GM13976 (cell line): ENCODE measurements at regions not wholly inside any gene's neighbourhood (a gene's known extent, or its start where the extent isn't known, plus 50 kb on each side); places are given as distances from the start of the nearest gene placed in this dataset.

Source experiments
- DNase-seq: peaks from one replicate; pipeline ENCODE4 v3.0.0; 2012; ENCODE audit warnings: low spot score
- in situ Hi-C: fragments of 300-500 bp; cut with MboI; formaldehyde crosslinking; loops from one replicate; pipeline ENCODE4 v1.12.0; 2022; ENCODE audit warnings: low sequenced_read_pairs, mixed read lengths, inconsistent platforms; ENCODE audit not compliant: unreplicated experiment
- TF ChIP-seq, protein P1 (sequence below): IDR thresholded peaks from 2 replicates; pipeline ENCODE4 v1.5.1; 2012; ENCODE audit warnings: borderline replicate concordance, mild to moderate bottlenecking; ENCODE audit not compliant: insufficient read depth; ENCODE audit errors: extremely low read depth, missing control alignments, control extremely low read depth

DNA sequence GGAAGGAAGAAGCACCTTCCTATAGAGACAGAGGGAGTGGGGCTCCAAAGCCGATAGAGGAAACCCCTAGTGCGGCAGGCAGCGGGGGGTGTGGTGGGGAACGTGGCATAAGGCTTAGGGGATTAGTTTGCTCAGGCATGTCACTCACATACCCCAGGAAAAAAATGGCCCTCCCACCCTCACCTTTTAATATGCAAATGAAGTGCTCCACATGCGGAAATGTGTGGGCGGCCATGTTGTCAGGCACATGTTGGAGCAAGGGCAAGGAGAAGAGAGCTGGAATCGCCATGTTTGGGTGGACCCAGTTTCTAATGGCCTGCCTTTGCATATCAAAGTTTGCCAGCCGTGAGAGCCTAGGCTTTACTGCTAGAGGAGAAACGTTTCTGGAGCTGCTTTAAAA is 758.8 kb downstream of the NR2F1-AS1 start:
- TF ChIP-seq, protein P1, sequence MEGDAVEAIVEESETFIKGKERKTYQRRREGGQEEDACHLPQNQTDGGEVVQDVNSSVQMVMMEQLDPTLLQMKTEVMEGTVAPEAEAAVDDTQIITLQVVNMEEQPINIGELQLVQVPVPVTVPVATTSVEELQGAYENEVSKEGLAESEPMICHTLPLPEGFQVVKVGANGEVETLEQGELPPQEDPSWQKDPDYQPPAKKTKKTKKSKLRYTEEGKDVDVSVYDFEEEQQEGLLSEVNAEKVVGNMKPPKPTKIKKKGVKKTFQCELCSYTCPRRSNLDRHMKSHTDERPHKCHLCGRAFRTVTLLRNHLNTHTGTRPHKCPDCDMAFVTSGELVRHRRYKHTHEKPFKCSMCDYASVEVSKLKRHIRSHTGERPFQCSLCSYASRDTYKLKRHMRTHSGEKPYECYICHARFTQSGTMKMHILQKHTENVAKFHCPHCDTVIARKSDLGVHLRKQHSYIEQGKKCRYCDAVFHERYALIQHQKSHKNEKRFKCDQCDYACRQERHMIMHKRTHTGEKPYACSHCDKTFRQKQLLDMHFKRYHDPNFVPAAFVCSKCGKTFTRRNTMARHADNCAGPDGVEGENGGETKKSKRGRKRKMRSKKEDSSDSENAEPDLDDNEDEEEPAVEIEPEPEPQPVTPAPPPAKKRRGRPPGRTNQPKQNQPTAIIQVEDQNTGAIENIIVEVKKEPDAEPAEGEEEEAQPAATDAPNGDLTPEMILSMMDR: no peak
- no peak for DNase-seq
- in situ Hi-C loops: no loop called here

DNA sequence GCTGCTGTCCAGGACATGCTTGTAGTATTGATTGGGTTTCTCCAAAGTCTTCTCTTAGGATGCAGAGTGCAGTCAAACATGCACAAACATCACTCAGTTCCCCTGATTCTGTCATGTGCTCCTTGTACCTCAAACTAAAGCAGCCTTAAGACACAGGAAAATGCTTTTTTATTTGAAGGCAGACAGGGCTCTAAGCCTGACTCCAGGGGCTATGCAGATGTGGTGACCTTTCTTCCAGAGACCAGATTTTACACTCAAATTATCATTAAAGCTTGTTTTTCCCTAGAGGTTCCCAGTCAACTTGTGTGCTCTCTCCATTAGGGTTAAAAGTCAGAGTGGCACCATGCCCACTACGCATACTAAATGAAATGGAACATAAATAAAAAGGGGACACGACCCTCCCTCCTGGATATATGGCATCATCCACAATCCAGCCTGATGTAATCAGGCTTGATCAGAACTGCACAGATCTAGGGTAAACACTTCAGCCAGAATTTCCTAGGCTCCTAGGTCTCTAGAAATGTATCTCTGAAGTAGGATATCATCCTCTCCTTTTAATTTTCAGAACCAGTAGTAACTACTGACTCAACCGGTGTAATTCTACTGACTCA is 771.1 kb downstream of the NR2F1-AS1 start:
- DNase-seq: no peak
- in situ Hi-C loops: no loop called here
- TF ChIP-seq, protein P1: no peak

DNA sequence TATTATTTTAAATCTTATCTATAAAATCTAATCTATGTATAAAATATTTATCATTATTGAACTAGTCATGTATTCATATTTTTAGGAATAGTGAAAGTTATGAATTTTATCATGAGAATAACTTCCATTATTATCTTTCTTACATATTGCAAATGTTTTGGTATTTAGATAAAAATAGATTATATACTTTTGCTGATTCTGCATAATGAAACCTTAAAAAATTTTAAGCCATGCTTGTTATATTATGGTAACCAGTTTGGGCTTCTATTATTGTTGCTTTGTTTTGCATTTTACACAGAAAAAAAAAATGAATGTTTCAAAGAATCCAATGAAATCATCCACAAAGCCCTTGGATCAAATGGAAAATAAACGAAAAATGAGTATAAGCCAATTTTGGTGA is 772.5 kb downstream of the NR2F1-AS1 start:
- in situ Hi-C loops: no loop called here
- TF ChIP-seq, protein P1: no peak
- DNase-seq: no peak

DNA sequence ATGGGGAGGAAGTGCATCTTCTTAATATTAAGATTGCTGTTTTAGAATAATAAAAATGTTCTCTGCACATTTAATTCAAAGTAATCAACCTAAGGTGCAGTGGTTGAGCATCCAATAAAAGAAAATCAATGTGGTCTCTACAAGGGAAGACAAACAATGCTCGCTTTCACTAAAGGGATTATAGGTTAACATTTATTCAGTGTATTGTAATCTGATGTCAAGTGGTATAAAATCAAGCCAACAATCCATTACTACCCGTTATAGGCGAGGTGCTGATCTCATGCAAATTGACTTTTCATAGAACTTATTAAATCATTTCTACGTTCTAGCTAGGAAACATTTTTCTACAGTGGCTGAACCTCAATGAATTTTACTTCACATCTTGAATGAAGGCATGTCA is 773.9 kb downstream of the NR2F1-AS1 start:
- in situ Hi-C loops: no loop called here
- DNase-seq: no peak
- TF ChIP-seq, protein P1: no peak

DNA sequence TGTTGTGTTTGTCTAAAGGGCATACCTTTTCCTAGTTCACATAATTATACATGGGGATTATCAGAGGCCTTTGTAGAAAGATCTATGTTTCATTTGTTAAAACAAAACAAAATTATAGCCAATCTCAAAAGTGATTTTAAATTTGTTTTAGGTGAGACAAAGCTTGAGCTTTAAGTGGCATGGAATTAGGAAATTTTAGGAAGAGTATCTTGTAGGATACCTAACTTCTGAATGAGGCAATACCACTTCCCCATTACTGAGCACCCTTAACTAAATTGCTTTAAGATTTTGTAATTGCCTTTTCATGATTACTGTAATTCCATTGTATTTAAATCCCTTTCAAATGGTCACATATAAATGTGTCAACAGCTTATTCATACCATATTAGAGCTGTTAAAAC is 775.6 kb downstream of the NR2F1-AS1 start:
- in situ Hi-C loops: no loop called here
- DNase-seq: no peak

DNA sequence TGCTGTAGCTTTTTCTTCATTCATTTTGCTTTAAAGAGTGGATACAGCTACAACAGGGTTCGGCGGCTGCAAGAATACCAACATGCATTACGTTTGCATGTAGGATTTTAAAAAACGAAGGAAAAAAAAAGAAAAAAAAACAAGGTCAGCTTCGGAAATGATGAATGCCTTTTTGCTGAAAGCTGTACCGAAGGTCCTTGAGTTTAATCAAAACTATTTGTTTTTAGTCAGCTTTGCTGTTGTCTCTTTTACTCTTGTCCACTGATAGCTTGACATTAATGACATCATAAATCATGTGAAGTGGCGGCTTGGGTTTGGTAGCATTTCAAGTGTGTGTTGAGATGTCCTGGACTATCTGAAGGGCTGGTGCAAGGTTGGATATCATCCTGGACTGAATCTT is 779.1 kb downstream of the NR2F1-AS1 start:
- in situ Hi-C loops: no loop called here
- DNase-seq: no peak
- TF ChIP-seq, protein P1: no peak

More for the DNA sequence above, 775.6 kb downstream of the NR2F1-AS1 start:
- TF ChIP-seq, protein P1: no peak
